HuH-7.5 (cell line): ENCODE measurements at regions not wholly inside any gene's neighbourhood (a gene's known extent, or its start where the extent isn't known, plus 50 kb on each side); places are given as distances from the start of the nearest gene placed in this dataset.

Experiments
- DNase-seq: peaks from one replicate; pipeline ENCODE4 v3.0.0; 2011; ENCODE audit warnings: low spot score

- no peak for DNase-seq
Measured at GRCh38 chr4:138741766-138742377, 273.7 kb upstream of the NOCT start.

GRCh38 chr4:138740816-138741745, 274.5 kb upstream of the NOCT start:
- DNase-seq = no peak

- DNase-seq = no peak
Measured at GRCh38 chr4:138736362-138736761, 279.2 kb upstream of the NOCT start.

- DNase-seq = no peak
Measured at GRCh38 chr4:138734746-138735145, 280.8 kb upstream of the NOCT start.

- no peak for DNase-seq
Measured at GRCh38 chr4:138728566-138728965, 287.0 kb upstream of the NOCT start.

- no peak for DNase-seq
Measured at GRCh38 chr4:138727731-138728130, 287.9 kb upstream of the NOCT start.

- DNase-seq = no peak
Measured at GRCh38 chr4:138724530-138724929, 291.1 kb upstream of the NOCT start.

GRCh38 chr4:138716559-138717335, 298.8 kb upstream of the NOCT start:
- no peak for DNase-seq

- DNase-seq = no peak
Measured at GRCh38 chr4:138710297-138710696, 305.3 kb upstream of the NOCT start.

- DNase-seq = no peak
Measured at GRCh38 chr4:138709859-138710258, 305.7 kb upstream of the NOCT start.

- no peak for DNase-seq
Measured at GRCh38 chr4:138707746-138708677, 307.6 kb upstream of the NOCT start.

GRCh38 chr4:138706201-138706600, 309.4 kb upstream of the NOCT start:
- DNase-seq = no peak

GRCh38 chr4:138702190-138702824, 313.3 kb upstream of the NOCT start:
- DNase-seq = no peak

GRCh38 chr4:138698641-138699040, 316.9 kb upstream of the NOCT start:
- no peak for DNase-seq

GRCh38 chr4:138697851-138698250, 317.7 kb upstream of the NOCT start:
- DNase-seq = no peak

- no peak for DNase-seq
Measured at GRCh38 chr4:138696771-138697170, 318.8 kb upstream of the NOCT start.

GRCh38 chr4:138696058-138696457, 319.5 kb upstream of the NOCT start:
- no peak for DNase-seq

- DNase-seq = no peak
Measured at GRCh38 chr4:138693526-138693925, 322.1 kb upstream of the NOCT start.

GRCh38 chr4:138692411-138692810, 323.2 kb upstream of the NOCT start:
- no peak for DNase-seq

GRCh38 chr4:138689593-138689992, 326.0 kb upstream of the NOCT start:
- DNase-seq = no peak

GRCh38 chr4:138689187-138689586, 326.4 kb upstream of the NOCT start:
- DNase-seq = no peak
